ENCODE measurements at regions not wholly inside any gene's neighbourhood (a gene's known extent, or its start where the extent isn't known, plus 50 kb on each side); places are given as distances from the start of the nearest gene placed in this dataset.

DNA sequence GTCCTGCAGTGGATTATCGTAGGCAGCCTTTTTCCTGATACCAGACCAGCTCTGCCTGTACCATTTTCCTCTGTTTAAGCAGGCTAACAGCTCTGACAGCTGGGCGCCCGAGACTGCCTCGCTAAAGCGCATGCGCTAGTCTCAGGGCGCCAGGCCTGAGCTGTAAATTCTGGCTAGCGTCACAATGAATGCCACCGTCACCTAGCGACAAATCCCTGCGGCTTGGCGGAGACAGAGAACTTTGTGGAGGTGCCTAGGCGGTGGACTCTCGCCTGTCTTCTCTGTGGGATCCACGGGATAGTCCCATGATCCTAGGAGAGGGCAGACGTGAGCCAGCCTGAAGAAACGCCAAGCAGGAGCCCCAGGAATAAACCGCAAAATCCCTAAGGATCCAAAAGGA lies 573.9 kb downstream of the KCNJ18 start:
- Histone ChIP-seq H3K4me2 (ENCODE audit: low read length) (no peak overlapping the region), H2AFZ (ENCODE audit: low read depth, low read length, poor library complexity, severe bottlenecking) (no peak overlapping the region), H4K20me1 (ENCODE audit: insufficient read depth) (no peaks in the 10 kb centered on the region), H3K79me2 (ENCODE audit: insufficient read depth, low read length) (no peaks in the 10 kb centered on the region), H3K27ac (ENCODE audit: low read depth, low read length) (no peak overlapping the region), H3K4me3 (replicated peaks in 1 of 2; ENCODE audit: low read depth in 1 of 2, low read length in 2 of 2) (no peak overlapping the region), H3K4me1 (ENCODE audit: control insufficient read depth in 1 of 2, insufficient read depth in 2 of 2, low read length in 2 of 2) (no peaks in the 10 kb centered on the region), H3K9ac (ENCODE audit: low read length) (no peak overlapping the region), H3K9me3 (ENCODE audit: control insufficient read depth in 1 of 2, insufficient read depth in 1 of 2, low read depth in 1 of 2, low read length in 2 of 2) (peaks cover under 1 to 28% of the 10 kb centered on the region in 2 experiments; a peak in 3 of 4 replicates), H3K27me3 (ENCODE audit: insufficient read depth, low read length) (no peaks in the 10 kb centered on the region), H3K9me2 (ENCODE audit: insufficient read depth) (no peaks in the 10 kb centered on the region), H3K36me3 (ENCODE audit: control insufficient read depth in 1 of 2, insufficient read depth in 2 of 2, low read length in 2 of 2) (no peaks in the 10 kb centered on the region)
- RAD21 ChIA-PET (ENCODE audit: low non-redundant PET in 1 of 2, low total read pairs in 2 of 2, uncharacterized antibody in 2 of 2, unreplicated experiment in 2 of 2), result no interaction called here
- POLR2A ChIA-PET, result no interaction called here
- DNase-seq (ENCODE audit: low read depth, low spot score) (no peak), ATAC-seq (no peak)
- BruUV-seq (replicated peaks), result no TSS peak
- intact Hi-C loops (cut with micrococcal nuclease), result no loop called here
- CTCF ChIA-PET, result no interaction called here
- TF ChIP-seq, protein P1, sequence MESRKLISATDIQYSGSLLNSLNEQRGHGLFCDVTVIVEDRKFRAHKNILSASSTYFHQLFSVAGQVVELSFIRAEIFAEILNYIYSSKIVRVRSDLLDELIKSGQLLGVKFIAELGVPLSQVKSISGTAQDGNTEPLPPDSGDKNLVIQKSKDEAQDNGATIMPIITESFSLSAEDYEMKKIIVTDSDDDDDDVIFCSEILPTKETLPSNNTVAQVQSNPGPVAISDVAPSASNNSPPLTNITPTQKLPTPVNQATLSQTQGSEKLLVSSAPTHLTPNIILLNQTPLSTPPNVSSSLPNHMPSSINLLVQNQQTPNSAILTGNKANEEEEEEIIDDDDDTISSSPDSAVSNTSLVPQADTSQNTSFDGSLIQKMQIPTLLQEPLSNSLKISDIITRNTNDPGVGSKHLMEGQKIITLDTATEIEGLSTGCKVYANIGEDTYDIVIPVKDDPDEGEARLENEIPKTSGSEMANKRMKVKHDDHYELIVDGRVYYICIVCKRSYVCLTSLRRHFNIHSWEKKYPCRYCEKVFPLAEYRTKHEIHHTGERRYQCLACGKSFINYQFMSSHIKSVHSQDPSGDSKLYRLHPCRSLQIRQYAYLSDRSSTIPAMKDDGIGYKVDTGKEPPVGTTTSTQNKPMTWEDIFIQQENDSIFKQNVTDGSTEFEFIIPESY (IDR thresholded peaks at IDR 0.05; ENCODE audit: extremely low read depth, insufficient replicate concordance, low read length), result no peak
- TF ChIP-seq ZNF274 (IDR thresholded peaks at IDR 0.05; ENCODE audit: low read depth, low read length) (no peak), EZH2phosphoT487 (IDR thresholded peaks at IDR 0.05; ENCODE audit: borderline replicate concordance) (no peak), CEBPB (IDR thresholded peaks at IDR 0.05; ENCODE audit: low read depth) (no peak), YY1 (IDR thresholded peaks at IDR 0.05; ENCODE audit: extremely low read depth, insufficient replicate concordance, low read depth, low read length) (no peak), SRF (IDR thresholded peaks at IDR 0.05; ENCODE audit: low read depth) (no peak), POLR2AphosphoS5 (IDR thresholded peaks at IDR 0.05; ENCODE audit: low read depth, low read length) (no peak), SIN3A (IDR thresholded peaks at IDR 0.05; ENCODE audit: low read depth) (no peak)

DNA sequence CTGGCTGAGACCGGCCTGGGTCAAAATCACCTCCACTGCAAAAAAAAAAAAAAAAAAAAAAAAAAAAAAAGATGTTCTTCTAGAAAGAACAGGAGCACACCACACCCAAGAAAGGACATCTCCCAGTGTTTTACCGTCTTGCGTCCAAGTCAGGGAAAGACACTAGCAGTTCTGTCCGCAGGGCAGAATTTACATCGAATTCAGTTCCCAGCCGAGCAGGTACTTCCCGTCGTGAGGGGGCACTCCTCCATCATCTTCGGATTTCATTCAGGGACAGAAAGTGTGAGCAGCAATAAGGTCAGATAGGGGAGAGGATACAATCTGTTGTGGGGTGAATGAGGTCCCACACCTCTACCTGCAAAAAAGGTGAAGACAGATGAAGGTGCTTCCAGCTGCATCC lies 574.7 kb downstream of the KCNJ18 start:
- TF ChIP-seq FOSL1 (IDR thresholded peaks at IDR 0.05; ENCODE audit: low read depth) (no peak), SRF (IDR thresholded peaks at IDR 0.05; ENCODE audit: low read depth) (no peak), ZFX (IDR thresholded peaks at IDR 0.05) (no peak), CEBPB (IDR thresholded peaks at IDR 0.05; ENCODE audit: low read depth) (no peak), CBX3 (IDR thresholded peaks at IDR 0.05; ENCODE audit: low read depth) (no peak)
- H3K9me2 ChIP-seq (ENCODE audit: insufficient read depth), result no peaks in the 10 kb centered on the region
- H3K9me3 ChIP-seq (ENCODE audit: control insufficient read depth in 1 of 2, insufficient read depth in 1 of 2, low read depth in 1 of 2, low read length in 2 of 2), result peaks cover 0 to 28% of the 10 kb centered on the region in 2 experiments; a peak in 3 of 4 replicates
- intact Hi-C loops (cut with micrococcal nuclease), result no loop called here
- no peak overlapping the region for H3K4me2 ChIP-seq (ENCODE audit: low read length)
- no peaks in the 10 kb centered on the region for H3K27me3 ChIP-seq (ENCODE audit: insufficient read depth, low read length)
- no peaks in the 10 kb centered on the region for H3K36me3 ChIP-seq (ENCODE audit: control insufficient read depth in 1 of 2, insufficient read depth in 2 of 2, low read length in 2 of 2)
- H3K9ac ChIP-seq (ENCODE audit: low read length), result no peak overlapping the region
- H2AFZ ChIP-seq (ENCODE audit: low read depth, low read length, poor library complexity, severe bottlenecking), result no peak overlapping the region
- H3K4me3 ChIP-seq (replicated peaks in 1 of 2; ENCODE audit: low read depth in 1 of 2, low read length in 2 of 2), result no peak overlapping the region
- ChIA-PET CTCF (no interaction called here), POLR2A (no interaction called here), RAD21 (ENCODE audit: low non-redundant PET in 1 of 2, low total read pairs in 2 of 2, uncharacterized antibody in 2 of 2, unreplicated experiment in 2 of 2) (no interaction called here)
- no peak overlapping the region for H3K27ac ChIP-seq (ENCODE audit: low read depth, low read length)
- no peaks in the 10 kb centered on the region for H3K4me1 ChIP-seq (ENCODE audit: control insufficient read depth in 1 of 2, insufficient read depth in 2 of 2, low read length in 2 of 2)
- H3K79me2 ChIP-seq (ENCODE audit: insufficient read depth, low read length), result no peaks in the 10 kb centered on the region
- no TSS peak for BruUV-seq (replicated peaks)
- DNase-seq (ENCODE audit: low read depth, low spot score) (no peak), ATAC-seq (no peak)
- no peaks in the 10 kb centered on the region for H4K20me1 ChIP-seq (ENCODE audit: insufficient read depth)

All from HCT116 (cell line).